ENCODE measurements at regions not wholly inside any gene's neighbourhood (a gene's known extent, or its start where the extent isn't known, plus 50 kb on each side); places are given as distances from the start of the nearest gene placed in this dataset.

DNA sequence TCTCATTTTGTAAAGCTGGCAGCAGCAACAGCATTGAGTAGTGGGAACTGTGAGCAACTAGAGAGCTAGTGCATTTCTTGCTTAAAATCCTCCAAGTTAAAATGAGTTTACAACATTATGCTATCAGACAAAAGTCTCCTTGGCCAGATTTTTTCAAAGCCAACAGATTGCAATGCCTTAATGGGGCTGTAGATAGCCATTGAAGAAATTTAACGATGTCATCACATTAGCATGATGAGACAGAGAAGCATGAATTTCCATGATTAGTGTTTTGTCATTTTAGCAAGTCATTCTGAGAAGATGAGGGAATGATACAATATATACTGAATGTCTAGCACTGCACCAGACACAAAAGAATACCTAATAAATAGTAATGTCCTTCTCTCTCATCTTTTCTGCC, 307.5 kb upstream of the REG3G start:
- in situ Hi-C loops (cut with HindIII; ENCODE audit: low sequenced_read_pairs): no loop called here

DNA sequence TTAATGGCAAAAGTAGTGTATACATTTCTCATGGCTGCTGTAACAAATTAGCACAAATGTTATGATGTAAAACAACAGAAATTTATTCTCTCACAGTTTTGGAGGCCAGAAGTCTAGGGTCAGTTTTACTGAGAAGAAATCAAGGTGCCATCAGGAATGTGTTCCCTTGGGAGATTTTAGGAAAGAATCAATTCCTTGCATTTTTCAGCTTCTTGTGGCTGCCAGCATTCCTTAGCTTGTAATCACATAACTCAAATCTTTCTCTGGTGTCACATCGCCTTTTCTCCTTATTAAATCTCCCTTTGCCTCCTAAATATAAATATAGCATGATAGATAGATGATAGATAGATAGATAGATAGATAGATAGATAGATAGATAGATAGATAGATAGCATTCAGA, 307.0 kb upstream of the REG3G start:
- TF ChIP-seq, protein P1, sequence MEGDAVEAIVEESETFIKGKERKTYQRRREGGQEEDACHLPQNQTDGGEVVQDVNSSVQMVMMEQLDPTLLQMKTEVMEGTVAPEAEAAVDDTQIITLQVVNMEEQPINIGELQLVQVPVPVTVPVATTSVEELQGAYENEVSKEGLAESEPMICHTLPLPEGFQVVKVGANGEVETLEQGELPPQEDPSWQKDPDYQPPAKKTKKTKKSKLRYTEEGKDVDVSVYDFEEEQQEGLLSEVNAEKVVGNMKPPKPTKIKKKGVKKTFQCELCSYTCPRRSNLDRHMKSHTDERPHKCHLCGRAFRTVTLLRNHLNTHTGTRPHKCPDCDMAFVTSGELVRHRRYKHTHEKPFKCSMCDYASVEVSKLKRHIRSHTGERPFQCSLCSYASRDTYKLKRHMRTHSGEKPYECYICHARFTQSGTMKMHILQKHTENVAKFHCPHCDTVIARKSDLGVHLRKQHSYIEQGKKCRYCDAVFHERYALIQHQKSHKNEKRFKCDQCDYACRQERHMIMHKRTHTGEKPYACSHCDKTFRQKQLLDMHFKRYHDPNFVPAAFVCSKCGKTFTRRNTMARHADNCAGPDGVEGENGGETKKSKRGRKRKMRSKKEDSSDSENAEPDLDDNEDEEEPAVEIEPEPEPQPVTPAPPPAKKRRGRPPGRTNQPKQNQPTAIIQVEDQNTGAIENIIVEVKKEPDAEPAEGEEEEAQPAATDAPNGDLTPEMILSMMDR (IDR thresholded peaks at IDR 0.05; ENCODE audit: low read depth, low read length, missing control alignments): no peak
- no peak overlapping the region for H3K4me3 ChIP-seq (ENCODE audit: low read depth, low read length)
- peak; percentile 29 for DNase-seq (ENCODE audit: low read depth)
- in situ Hi-C loops (cut with HindIII; ENCODE audit: low sequenced_read_pairs): no loop called here

More for the DNA sequence above, 307.5 kb upstream of the REG3G start:
- H3K4me3 ChIP-seq (ENCODE audit: low read depth, low read length): no peak overlapping the region
- TF ChIP-seq, protein P1 (IDR thresholded peaks at IDR 0.05; ENCODE audit: low read depth, low read length, missing control alignments): no peak
- no peak for DNase-seq (ENCODE audit: low read depth)

DNA sequence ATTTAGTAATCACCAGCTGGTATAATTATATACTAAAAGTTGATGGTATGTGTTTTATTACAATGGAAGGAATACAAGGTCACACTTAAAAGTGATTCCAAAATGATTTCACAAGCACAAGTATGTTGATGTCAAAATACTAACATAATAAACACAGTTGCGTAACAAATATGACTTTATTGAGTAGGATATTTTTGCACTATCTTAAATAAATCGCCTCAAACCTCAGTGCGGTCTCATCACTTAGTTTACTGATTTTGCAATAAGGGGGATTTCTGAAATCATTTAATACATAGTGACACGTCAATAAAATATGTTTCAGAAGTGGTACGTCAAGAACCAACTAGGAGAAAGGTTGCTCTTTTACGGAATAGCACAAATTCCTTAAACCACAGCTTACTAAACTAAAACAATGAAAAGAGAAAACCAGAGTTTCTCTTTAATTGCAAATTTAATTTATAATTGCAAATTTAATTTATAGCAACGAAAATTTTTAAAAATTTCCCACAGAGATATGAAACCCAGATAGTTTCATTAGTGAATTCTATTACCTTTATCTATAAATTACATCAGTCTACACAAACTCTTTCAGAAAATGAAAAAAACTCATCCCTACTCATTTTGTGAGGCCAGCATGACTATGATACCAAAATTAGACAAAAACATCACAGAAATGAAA, 304.0 kb upstream of the REG3G start:
- TF ChIP-seq, protein P1 (IDR thresholded peaks at IDR 0.05; ENCODE audit: low read depth, low read length, missing control alignments): no peak
- in situ Hi-C loops (cut with HindIII; ENCODE audit: low sequenced_read_pairs): no loop called here
- no peak for DNase-seq (ENCODE audit: low read depth)
- H3K4me3 ChIP-seq (ENCODE audit: low read depth, low read length): no peak overlapping the region

- DNase-seq (ENCODE audit: low read depth): no peak
- in situ Hi-C loops (cut with HindIII; ENCODE audit: low sequenced_read_pairs): no loop called here
- H3K4me3 ChIP-seq (ENCODE audit: low read depth, low read length): no peak overlapping the region
- TF ChIP-seq, protein P1 (IDR thresholded peaks at IDR 0.05; ENCODE audit: low read depth, low read length, missing control alignments): no peak
Measured at GRCh38 chr2:78734221-78734620, 291.3 kb upstream of the REG3G start.

- DNase-seq (ENCODE audit: low read depth): no peak
- H3K4me3 ChIP-seq (ENCODE audit: low read depth, low read length): no peak overlapping the region
- TF ChIP-seq, protein P1 (IDR thresholded peaks at IDR 0.05; ENCODE audit: low read depth, low read length, missing control alignments): no peak
- in situ Hi-C loops (cut with HindIII; ENCODE audit: low sequenced_read_pairs): no loop called here
Measured at GRCh38 chr2:78739282-78739681, 286.2 kb upstream of the REG3G start.

DNA sequence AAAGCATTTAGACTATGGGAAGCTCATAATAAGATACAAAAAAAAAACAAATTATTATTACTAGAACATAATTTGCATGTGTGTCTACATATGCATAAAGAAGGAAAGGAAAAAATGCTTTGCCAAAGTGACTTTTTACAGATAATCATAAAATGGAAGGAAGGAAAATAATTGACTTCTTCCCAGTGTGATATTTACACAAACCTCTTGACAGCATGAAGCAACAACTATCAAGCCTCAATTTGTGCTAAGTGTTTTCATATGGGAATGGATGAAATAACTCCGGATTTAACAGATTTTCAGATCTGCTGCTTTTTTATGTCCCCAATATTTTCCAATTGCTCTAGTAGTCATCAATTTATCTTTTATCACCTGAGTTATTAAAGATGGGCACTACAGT, 275.9 kb upstream of the REG3G start:
- H3K4me3 ChIP-seq (ENCODE audit: low read depth, low read length): no peak overlapping the region
- in situ Hi-C loops (cut with HindIII; ENCODE audit: low sequenced_read_pairs): no loop called here
- TF ChIP-seq, protein P1 (IDR thresholded peaks at IDR 0.05; ENCODE audit: low read depth, low read length, missing control alignments): no peak
- DNase-seq (ENCODE audit: low read depth): no peak
